ENCODE measurements at regions not wholly inside any gene's neighbourhood (a gene's known extent, or its start where the extent isn't known, plus 50 kb on each side); places are given as distances from the start of the nearest gene placed in this dataset.
"Not testable (repeated sequence)": the region's sequence is repeated elsewhere in the genome, so short reads cannot be mapped to it uniquely, and the experiment has no call there.

DNA sequence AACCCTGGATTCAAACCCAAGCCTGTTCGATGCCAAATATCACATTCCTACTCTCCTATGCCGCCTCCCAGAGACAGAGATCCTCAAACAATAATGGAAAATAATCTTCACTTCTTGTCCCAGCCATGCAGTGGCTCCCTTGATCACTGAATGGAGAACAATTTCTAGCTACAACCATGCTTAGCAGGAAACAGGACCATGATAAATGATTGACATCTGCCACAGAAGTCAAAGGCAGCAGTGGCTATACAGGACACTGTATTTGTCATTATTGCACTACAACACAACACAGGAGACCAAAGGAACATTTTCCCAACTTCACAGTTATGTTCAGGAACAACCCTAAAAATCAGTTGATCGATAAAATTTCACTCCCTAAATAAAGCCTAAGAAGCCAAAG is 243.3 kb upstream of the SLC7A11 start:
- DNase-seq: no peak

DNA sequence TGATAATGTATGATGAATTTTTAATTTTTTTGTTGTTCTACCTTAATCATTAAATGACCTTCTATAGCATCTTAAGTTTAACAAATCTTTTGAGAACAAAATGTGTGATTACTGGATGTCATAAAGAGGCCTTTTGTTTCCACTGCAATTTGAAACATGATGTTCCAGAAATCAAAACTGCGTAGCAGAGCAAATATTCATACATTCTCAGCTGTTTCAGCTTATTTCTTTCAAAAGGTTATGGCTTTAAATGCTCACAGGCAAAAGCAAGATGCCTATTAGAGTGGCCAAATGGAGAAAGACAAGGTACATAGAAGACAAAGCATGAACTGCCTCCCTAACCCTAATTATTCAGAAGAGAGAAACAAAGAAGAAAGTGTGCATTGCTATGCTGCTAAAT is 233.0 kb upstream of the SLC7A11 start:
- DNase-seq: no peak

GRCh38 chr4:138473339-138473738 is 231.2 kb upstream of the SLC7A11 start:
- DNase-seq: no peak

- DNase-seq: no peak
These were observed 218.6 kb upstream of the SLC7A11 start for GRCh38 chr4:138460477-138461414.

DNA sequence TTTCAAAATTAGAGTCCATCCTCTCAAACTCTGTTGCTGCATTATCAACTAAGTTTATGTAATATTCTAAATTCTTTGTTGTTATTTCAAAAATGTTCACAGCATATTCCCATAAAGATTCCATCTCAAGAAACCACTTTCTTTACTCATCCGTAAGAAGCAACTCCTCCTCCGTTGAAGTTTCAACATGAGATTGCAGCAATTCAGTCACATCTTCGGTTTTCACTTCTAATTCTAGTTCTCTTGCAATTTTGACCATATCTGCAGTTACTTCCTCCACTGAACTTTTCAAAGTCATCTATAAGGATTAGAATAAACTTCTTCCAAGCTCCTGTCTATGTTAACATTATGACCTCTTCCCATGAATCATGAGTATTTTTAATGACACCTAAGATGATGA is 216.6 kb upstream of the SLC7A11 start:
- DNase-seq: no peak

GRCh38 chr4:138456349-138456748 is 214.2 kb upstream of the SLC7A11 start:
- not testable (repeated sequence) for DNase-seq

DNA sequence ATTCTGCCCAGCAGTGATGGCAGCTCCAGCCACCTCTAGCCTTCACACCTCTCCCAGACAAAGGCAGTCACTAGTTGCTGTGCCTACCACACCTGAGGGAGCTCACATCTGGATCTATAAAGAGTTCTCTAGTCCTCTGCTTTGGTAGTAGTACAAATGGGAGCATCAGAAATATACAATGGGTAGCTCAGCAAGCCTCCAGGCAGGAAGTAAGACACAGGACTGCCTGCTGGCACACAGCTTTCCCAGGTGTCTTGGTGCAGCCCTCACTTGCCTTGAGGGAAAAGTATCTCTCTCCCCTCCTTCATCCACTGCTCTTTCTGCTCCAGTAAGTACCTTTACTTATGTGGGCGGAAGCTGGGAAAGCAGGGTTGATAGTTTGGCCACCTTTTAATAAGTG is 212.9 kb upstream of the SLC7A11 start:
- no peak for DNase-seq

GRCh38 chr4:138452826-138453225 is 210.7 kb upstream of the SLC7A11 start:
- DNase-seq: no peak

- no peak for DNase-seq
These were observed 209.1 kb upstream of the SLC7A11 start for GRCh38 chr4:138451276-138451663.

- no peak for DNase-seq
These were observed 208.6 kb upstream of the SLC7A11 start for GRCh38 chr4:138450546-138451275.

DNA sequence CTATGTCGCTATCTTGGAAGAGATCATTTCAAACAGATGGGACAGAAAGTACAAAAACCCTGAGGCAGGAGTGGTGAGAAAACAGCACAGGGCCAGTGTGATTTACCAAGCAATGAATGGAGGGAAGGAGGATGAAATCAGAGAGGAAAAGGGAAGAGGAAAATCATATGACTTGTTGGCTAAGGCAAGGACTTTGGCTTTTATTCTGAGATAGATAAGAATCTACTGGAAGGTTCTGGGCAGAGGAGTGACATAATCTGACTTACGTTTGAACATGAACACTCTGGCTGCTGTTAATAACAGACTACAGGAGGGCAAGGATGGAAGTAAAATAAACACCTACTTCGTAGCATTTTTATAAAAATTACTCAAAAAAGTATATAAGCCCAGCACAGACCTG is 207.8 kb upstream of the SLC7A11 start:
- DNase-seq: no peak

- DNase-seq: no peak
These were observed 206.0 kb upstream of the SLC7A11 start for GRCh38 chr4:138448169-138448568.

GRCh38 chr4:138446456-138446855 is 204.3 kb upstream of the SLC7A11 start:
- no peak for DNase-seq

- no peak for DNase-seq
These were observed 202.9 kb upstream of the SLC7A11 start for GRCh38 chr4:138445098-138445497.

DNA sequence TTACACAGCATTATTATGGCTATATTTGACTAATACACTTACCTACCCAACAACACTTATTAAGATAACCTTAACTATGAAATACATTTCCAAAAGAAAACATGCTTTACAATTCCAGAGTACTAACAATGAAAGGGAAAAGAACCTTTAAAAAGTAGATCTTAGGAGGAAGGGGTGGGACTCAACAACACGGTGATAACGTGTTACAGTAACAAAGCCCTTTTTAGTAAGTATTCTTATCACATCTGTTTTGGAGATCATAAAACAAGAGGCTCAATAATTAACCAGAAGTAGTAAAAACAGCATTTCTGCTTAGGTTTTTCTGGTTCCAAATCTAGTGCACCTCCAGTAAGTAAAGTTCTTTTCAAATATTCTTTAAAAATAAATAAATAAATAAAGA is 202.1 kb upstream of the SLC7A11 start:
- DNase-seq: no peak

GRCh38 chr4:138439143-138439581 is 197.0 kb upstream of the SLC7A11 start:
- DNase-seq: no peak

- no peak for DNase-seq
These were observed 196.5 kb upstream of the SLC7A11 start for GRCh38 chr4:138438608-138439007.

DNA sequence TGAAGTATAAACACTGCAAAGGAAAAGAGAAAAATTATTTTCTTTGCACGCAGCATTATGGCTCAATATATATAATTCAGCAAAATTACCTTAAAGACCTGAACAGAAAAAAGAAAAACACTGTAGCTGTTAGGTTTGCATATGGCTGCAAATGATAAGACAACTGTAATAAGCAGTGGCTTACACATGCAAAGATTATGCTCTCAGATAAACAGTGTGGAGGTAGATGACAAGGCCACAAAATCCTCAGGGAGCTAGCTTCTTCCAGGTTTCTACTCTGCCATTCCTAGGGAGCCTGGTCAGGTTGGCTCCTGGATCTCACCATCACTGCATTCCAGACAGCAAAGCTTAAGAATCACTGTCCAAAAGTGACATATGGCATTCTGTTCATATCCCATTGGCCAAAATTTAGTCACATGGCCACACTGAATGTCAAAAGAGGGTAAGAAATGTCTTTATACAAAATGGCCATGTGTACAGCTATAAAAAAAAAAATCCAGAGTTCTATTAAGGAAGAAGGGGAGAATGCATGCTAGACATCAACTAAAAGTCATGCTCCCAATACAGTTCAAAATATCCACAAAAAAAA is 195.2 kb upstream of the SLC7A11 start:
- DNase-seq: no peak

DNA sequence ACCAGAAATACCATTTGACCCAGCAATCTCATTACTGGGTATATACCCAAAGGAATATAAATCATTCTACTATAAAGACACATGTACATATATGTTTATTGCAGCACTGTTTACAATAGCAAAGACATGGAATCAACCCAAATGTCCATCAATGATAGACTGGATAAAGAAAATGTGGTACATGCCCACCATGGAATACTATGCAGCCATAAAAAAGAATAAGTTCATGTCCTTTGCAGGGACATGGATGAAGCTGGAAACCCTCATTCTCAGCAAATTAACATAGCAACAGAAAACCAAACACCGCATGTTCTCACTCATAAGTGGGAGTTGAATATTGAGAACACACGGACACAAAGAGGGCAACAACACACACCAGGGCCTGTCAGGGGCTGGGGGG is 193.6 kb upstream of the SLC7A11 start:
- DNase-seq: not testable (repeated sequence)

- DNase-seq: not testable (repeated sequence)
These were observed 192.9 kb upstream of the SLC7A11 start for GRCh38 chr4:138435046-138435445.

DNA sequence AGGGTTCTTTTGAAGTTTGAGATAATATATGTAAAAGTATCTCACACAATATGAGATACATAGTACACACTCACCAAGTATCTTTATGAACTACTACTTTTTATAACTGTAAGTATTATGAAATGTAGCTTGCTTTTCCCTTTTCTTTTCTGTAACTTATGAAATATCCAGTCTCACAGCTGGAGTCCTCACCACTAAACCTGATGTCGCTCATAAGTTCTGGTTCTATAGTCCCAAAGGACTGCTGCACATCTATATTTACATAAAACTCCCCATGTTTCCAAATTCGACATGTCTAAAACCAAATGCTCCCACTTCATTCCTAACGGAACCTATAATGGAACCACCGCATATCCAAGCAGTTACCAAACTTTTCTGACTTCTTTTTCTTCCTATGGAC is 186.5 kb upstream of the SLC7A11 start:
- DNase-seq: no peak

GRCh38 chr4:138426786-138427185 is 184.6 kb upstream of the SLC7A11 start:
- DNase-seq: no peak

GRCh38 chr4:138420471-138420870 is 178.3 kb upstream of the SLC7A11 start:
- DNase-seq: no peak

DNA sequence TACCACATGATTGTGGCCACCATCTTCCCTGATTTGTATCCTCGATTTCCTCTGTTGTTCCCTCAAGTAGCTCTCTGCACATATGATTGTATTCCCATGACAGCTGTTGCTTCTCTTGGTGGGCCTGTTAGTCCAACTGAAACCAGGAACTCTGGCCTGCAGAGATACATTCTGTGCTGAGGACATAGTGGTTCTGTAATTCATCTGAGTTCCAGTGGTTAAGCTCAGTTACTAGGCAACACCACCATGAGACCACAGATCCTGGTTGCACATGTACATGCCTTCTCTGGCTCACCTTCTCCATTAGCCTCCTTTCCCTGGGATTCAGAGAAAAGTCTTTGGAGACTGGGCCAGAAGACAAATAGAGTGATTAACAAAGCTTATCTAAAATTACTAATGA is 172.1 kb upstream of the SLC7A11 start:
- DNase-seq: no peak
